CD4-positive, CD25-positive, alpha-beta regulatory T cell (primary cell): ENCODE measurements at regions not wholly inside any gene's neighbourhood (a gene's known extent, or its start where the extent isn't known, plus 50 kb on each side); places are given as distances from the start of the nearest gene placed in this dataset.
"Not testable (repeated sequence)": the region's sequence is repeated elsewhere in the genome, so short reads cannot be mapped to it uniquely, and the experiment has no call there.

ENCODE experiments used
- ATAC-seq, 2 donors: fragments of 150-1000 bp; cut with Tn5 transposase; one replicate each; pipeline ENCODE4 v1.10.0; 2021; ENCODE audit warnings: low read depth in 2 of 2, moderate number of reproducible peaks in 2 of 2, moderate library complexity in 1 of 2
- DNase-seq, 3 donors: peaks; one replicate each; pipeline versions ENCODE4 v3.0.0 to v3.0.0-alpha.2; 2012 to 2022; ENCODE audit warnings: mixed read lengths in 1 of 3
- H3K27ac ChIP-seq: one replicate; pipeline ENCODE4 v1.7.0; 2013; ENCODE audit warnings: mild to moderate bottlenecking, low read length; ENCODE audit not compliant: insufficient read depth, poor library complexity, severe bottlenecking
- H3K27me3 ChIP-seq: one replicate; pipeline ENCODE4 v1.7.0; 2013; ENCODE audit warnings: low read length; ENCODE audit not compliant: control insufficient read depth, insufficient read depth
- H3K36me3 ChIP-seq: one replicate; pipeline ENCODE4 v1.7.0; 2013; ENCODE audit warnings: mild to moderate bottlenecking, low read length, moderate library complexity; ENCODE audit not compliant: control insufficient read depth, insufficient read depth
- H3K4me1 ChIP-seq: 2 replicates; pipeline ENCODE4 v1.7.0; 2013; ENCODE audit warnings: mild to moderate bottlenecking, low read length; ENCODE audit not compliant: insufficient read depth, control insufficient read depth, poor library complexity, severe bottlenecking
- H3K4me3 ChIP-seq: one replicate; pipeline ENCODE4 v1.7.0; 2013; ENCODE audit warnings: low read depth, mild to moderate bottlenecking, low read length, moderate library complexity
- H3K9me3 ChIP-seq, 2 experiments: 1 replicate in 1 of 2; 2 replicates in 1 of 2; pipeline ENCODE4 v1.7.0; 2013; ENCODE audit warnings: low read length in 2 of 2, mild to moderate bottlenecking in 1 of 2, moderate library complexity in 1 of 2; ENCODE audit not compliant: control insufficient read depth in 2 of 2
- H3K27ac Mint-ChIP-seq, 3 donors: one replicate each; pipeline ENCODE4 v1.8.0; 2020 to 2022; ENCODE audit warnings: mild to moderate bottlenecking in 3 of 3, mixed read lengths in 3 of 3, moderate library complexity in 2 of 3
- H3K27me3 Mint-ChIP-seq: one replicate; pipeline ENCODE4 v1.8.0; 2022; ENCODE audit warnings: mild to moderate bottlenecking, mixed read lengths
- H3K36me3 Mint-ChIP-seq: one replicate; pipeline ENCODE4 v1.8.0; 2020; ENCODE audit warnings: mixed read lengths
- H3K4me1 Mint-ChIP-seq, 4 donors: one replicate each; pipeline ENCODE4 v1.8.0; 2020 to 2022; ENCODE audit warnings: mixed read lengths in 4 of 4, mild to moderate bottlenecking in 1 of 4
- H3K4me3 Mint-ChIP-seq, 4 donors: one replicate each; pipeline ENCODE4 v1.8.0; 2020 to 2022; ENCODE audit warnings: mild to moderate bottlenecking in 4 of 4, mixed read lengths in 4 of 4, moderate library complexity in 3 of 4
- H3K9me3 Mint-ChIP-seq, 7 donors: one replicate each; pipeline ENCODE4 v1.8.0; 2020 to 2022; ENCODE audit warnings: mixed read lengths in 7 of 7, mild to moderate bottlenecking in 3 of 7, moderate library complexity in 2 of 7

DNA sequence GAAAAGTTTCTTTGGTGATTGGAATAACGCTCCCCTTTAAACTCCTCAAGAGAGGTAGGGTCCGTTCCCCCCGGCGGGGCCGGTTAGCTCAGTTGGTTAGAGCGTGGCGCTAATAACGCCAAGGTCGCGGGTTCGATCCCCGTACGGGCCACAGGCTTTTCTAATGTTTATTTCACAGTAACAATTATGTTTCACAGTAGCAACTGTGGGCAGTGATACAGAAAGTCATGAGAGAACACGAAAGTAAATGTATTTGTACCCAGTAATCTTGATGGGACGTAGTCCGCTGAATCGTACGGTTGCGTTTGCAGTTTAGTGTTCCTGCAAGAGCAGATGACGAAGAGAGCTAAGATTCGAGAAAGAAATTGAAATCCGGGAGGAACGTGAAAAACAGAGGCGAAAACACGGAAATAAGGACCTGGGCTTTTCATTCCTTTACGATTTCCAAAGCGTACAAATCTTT is 505.5 kb downstream of the PRIM2 start:
- DNase-seq (no peak), ATAC-seq (no peak)
- Mint-ChIP-seq H3K4me3 (no peak overlapping the region), H3K9me3 (peaks cover 0 to 5% (median 0%) of the 10 kb centered on the region in 7 donors), H3K27me3 (peaks cover 29% of the 10 kb centered on the region), H3K27ac (no peak overlapping the region), H3K4me1 (peaks cover 0 to 4% (median 0%) of the 10 kb centered on the region in 4 donors), H3K36me3 (no peaks in the 10 kb centered on the region)
- Histone ChIP-seq H3K4me3 (no peak overlapping the region), H3K9me3 (no peaks in the 10 kb centered on the region), H3K4me1 (no peaks in the 10 kb centered on the region), H3K27ac (no peak overlapping the region), H3K27me3 (peaks cover 3% of the 10 kb centered on the region), H3K36me3 (no peaks in the 10 kb centered on the region)

DNA sequence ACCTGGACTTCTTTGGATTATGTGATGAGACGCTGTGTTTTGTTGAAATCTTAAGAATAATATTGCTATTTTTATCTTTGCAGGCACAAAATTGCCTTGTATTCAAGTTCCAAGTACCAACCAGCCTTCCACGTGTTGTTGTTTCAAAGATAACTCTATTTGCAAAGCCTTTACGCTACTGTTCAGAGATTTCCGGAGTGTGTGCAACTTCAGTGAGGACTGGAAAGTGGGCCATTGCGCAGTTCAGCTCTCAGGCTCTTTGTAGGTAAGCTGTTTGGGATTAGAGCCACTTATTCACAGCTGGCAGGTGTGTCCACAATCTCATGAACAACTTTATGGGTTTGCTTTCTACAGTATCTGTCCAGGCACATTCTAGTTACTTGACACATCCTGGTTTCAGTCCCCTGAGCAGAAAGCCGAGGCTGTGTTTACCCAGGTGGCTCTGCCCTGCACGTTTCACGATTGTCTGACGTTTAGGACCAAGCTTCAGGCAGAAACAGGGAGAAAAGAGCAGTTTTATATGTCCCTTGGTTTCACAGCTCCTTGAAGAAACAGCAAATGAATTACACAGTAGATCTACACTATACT is 520.3 kb downstream of the PRIM2 start:
- H3K9me3 ChIP-seq, ATAC-seq, H3K4me3 Mint-ChIP-seq, H3K27ac ChIP-seq, H3K4me1 ChIP-seq, H3K27me3 Mint-ChIP-seq, H3K27ac Mint-ChIP-seq, H3K4me1 Mint-ChIP-seq, H3K36me3 Mint-ChIP-seq, H3K9me3 Mint-ChIP-seq, DNase-seq, H3K4me3 ChIP-seq, H3K36me3 ChIP-seq, H3K27me3 ChIP-seq: not testable (repeated sequence)

DNA sequence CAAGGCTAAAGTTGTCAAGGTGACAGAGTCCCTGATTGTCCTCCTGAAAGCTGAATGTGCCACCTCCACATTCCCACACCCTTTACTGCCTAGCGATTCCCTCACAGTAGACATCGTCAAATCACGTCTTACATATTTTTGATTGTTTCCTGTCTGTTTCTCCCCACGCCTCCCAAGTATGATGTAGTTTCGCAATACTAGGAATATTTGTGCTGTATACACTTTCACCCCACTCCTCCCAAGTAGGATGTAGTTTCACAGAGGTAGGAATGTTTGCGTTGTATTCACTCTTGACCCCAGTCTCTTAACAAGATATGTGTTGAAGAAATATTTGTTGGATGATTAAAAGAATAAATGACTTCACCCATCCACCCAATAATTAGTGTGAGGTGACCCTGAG is 524.1 kb downstream of the PRIM2 start:
- H3K9me3 ChIP-seq, H3K27ac Mint-ChIP-seq, H3K27me3 Mint-ChIP-seq, H3K36me3 ChIP-seq, H3K27me3 ChIP-seq, ATAC-seq, H3K4me3 ChIP-seq, H3K9me3 Mint-ChIP-seq, H3K4me1 Mint-ChIP-seq, H3K36me3 Mint-ChIP-seq, DNase-seq, H3K4me1 ChIP-seq, H3K4me3 Mint-ChIP-seq, H3K27ac ChIP-seq: not testable (repeated sequence)

DNA sequence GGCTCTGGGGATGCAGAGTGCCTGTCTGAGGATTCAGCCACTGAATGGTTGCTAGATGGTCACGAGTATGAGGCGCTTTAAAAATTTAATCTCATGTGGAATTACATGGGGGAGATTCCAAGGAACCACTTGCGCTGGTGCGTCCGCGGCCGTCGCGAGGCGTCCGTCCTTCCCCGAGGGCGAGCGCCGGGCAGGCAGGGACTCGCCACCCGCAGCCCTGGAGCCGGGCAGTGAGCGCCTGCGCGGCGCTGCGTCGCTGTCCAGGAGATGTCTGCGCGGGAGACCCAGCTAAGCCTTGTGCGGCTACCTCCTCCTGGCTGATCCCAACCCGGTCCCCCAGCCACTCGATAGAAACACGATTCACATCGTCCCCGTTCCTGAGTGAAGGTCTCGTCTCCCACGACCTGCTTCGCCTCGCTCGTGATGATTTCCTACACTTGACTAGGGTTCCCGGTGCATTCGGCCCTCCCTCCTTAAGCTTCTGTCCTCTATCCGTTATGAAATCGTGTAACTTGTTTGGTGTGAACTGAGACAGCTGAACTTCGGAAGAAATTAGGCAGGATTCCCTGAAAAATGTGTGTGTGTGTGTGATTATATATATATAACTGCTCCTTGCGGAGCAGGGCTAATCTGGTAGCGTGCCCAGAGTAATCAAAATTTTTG is 536.4 kb downstream of the PRIM2 start:
- H3K4me3 Mint-ChIP-seq, H3K4me1 Mint-ChIP-seq, DNase-seq, H3K27me3 ChIP-seq, H3K27ac ChIP-seq, H3K4me3 ChIP-seq, H3K9me3 Mint-ChIP-seq, H3K27ac Mint-ChIP-seq, ATAC-seq, H3K9me3 ChIP-seq, H3K4me1 ChIP-seq, H3K36me3 Mint-ChIP-seq, H3K36me3 ChIP-seq: not testable (repeated sequence)
- peaks cover 18% of the 10 kb centered on the region for H3K27me3 Mint-ChIP-seq

DNA sequence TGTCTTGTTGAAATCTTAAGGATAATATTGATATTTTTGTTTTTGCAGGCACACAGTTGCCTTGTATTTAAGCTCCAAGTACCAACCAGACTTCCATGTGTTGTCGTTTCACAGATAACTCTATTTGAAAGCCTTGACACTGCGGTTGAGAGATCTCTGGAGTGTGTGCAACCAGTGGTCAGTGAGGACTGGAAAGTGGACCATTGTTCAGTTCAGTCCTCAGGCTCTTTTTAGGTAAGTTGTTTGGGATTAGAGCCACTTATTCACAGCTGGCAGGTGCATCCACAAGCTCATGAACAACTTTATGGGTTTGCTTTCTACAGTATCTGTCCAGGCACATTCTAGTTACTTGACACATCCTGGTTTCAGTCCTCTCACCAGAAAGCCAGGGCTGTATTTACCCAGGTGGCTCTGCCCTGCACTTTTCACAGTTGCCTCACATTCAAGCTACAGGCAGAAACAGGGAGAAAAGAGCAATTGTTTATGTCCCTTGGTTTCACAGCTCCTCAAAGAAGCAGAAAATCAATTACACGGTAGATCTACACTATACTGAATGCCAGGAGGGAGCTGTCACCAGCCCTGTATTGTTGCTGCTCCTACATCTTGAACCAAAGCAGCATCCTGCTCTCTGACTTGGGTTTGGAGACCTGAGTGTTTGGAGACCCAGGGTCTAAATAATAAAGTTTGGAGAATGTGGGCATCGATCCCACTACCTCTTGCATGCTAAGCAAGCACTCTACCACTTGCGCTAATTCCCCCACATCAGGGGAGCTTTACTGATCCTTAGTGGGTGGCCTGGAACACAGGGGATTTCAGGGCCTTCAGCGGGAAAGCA is 543.3 kb downstream of the PRIM2 start:
- H3K4me3 ChIP-seq, H3K9me3 Mint-ChIP-seq, H3K4me1 Mint-ChIP-seq, H3K27ac ChIP-seq, H3K4me1 ChIP-seq, DNase-seq, H3K9me3 ChIP-seq, H3K36me3 ChIP-seq, H3K27ac Mint-ChIP-seq, H3K27me3 ChIP-seq, H3K36me3 Mint-ChIP-seq, ATAC-seq, H3K4me3 Mint-ChIP-seq: not testable (repeated sequence)
- H3K27me3 Mint-ChIP-seq, result peaks cover 13% of the 10 kb centered on the region

DNA sequence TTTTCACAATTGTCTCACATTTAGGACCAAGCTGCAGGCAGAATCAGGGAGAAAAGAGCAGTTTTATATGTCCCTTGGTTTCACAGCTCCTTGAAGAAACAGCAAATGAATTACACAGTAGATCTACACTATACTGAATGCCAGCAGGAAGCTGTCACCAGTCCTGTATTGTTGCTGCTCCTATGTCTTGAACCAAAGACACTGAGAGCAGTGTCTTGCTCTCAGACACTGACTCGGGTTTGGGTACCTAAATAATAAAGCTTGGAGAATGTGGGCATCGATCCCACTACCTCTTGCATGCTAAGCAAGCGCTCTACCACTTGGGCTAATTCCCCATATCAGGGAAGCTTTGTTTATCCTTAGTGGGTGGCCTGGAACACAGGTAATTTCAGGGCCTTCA is 552.7 kb downstream of the PRIM2 start:
- not testable (repeated sequence) for H3K9me3 Mint-ChIP-seq

DNA sequence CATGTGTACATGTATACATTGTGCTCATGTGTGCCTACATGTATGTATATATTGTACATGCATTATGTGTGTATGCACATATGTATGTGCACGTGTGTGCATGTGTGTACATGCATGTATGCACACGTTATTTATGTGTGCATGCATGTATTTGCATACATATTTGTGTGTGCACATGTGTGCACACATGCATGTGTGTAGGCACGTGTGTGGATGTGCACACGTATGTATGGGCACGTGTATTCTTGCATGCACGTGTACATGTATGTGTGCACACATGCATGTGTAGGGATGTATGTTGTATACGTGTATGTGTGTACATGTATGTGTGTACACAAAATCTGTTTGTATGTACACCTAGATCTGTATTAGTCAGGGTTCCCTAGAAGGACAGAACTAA is 556.0 kb downstream of the PRIM2 start:
- not testable (repeated sequence) for H3K4me3 Mint-ChIP-seq, H3K27me3 Mint-ChIP-seq, H3K36me3 Mint-ChIP-seq, H3K4me3 ChIP-seq, H3K4me1 Mint-ChIP-seq, H3K9me3 Mint-ChIP-seq, H3K27me3 ChIP-seq, H3K27ac Mint-ChIP-seq, H3K9me3 ChIP-seq, H3K4me1 ChIP-seq, ATAC-seq, H3K27ac ChIP-seq, DNase-seq, H3K36me3 ChIP-seq

More for the DNA sequence above, 552.7 kb downstream of the PRIM2 start:
- H3K27ac ChIP-seq, H3K4me3 ChIP-seq, H3K36me3 Mint-ChIP-seq, ATAC-seq, H3K27ac Mint-ChIP-seq, H3K4me1 ChIP-seq, H3K9me3 ChIP-seq, H3K4me3 Mint-ChIP-seq, H3K4me1 Mint-ChIP-seq, DNase-seq, H3K27me3 ChIP-seq, H3K27me3 Mint-ChIP-seq, H3K36me3 ChIP-seq: not testable (repeated sequence)

DNA sequence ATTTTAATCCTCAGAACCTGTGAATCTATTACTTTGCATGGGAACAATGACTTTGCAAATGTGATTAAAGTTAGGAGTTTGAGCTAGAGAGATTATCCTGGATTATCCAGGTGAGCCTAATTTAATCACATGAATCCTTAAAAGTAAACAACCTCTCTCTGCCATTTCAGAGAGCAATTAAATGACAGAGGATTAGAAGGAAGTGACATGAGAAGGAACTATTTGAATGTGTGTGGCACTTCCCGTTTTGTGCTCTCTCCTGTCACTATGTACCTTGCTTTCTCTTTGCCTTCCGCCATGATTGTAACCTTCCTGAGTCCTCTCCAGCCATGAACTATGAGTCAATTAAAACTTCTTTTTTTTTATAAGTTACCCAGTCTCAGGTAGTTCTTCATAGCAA is 559.2 kb downstream of the PRIM2 start:
- not testable (repeated sequence) for H3K4me3 ChIP-seq, H3K27ac Mint-ChIP-seq, ATAC-seq, H3K27me3 ChIP-seq, H3K36me3 ChIP-seq, H3K9me3 Mint-ChIP-seq, H3K27me3 Mint-ChIP-seq, DNase-seq, H3K27ac ChIP-seq, H3K4me1 Mint-ChIP-seq, H3K36me3 Mint-ChIP-seq, H3K4me1 ChIP-seq, H3K4me3 Mint-ChIP-seq, H3K9me3 ChIP-seq
